GM12873 (cell line): ENCODE measurements at regions not wholly inside any gene's neighbourhood (a gene's known extent, or its start where the extent isn't known, plus 50 kb on each side); places are given as distances from the start of the nearest gene placed in this dataset.

Experiments
- CTCF ChIP-seq: IDR thresholded peaks from 2 replicates; pipeline ENCODE4 v1.5.1; 2012; ENCODE audit warnings: low read depth, mild to moderate bottlenecking, moderate library complexity, low read length, control low read depth; ENCODE audit not compliant: insufficient read depth; ENCODE audit errors: missing control alignments

GRCh38 chr7:119959811-119960210 is 313.2 kb upstream of the KCND2 start:
- no peak for TF ChIP-seq CTCF

GRCh38 chr7:119963654-119964053 is 309.3 kb upstream of the KCND2 start:
- TF ChIP-seq CTCF, result no peak

GRCh38 chr7:119964065-119964464 is 308.9 kb upstream of the KCND2 start:
- no peak for TF ChIP-seq CTCF

- no peak for TF ChIP-seq CTCF
These were observed 308.0 kb upstream of the KCND2 start for GRCh38 chr7:119964788-119965542.

- no peak for TF ChIP-seq CTCF
These were observed 305.8 kb upstream of the KCND2 start for GRCh38 chr7:119967221-119967620.

- TF ChIP-seq CTCF, result no peak
These were observed 303.9 kb upstream of the KCND2 start for GRCh38 chr7:119969054-119969453.

GRCh38 chr7:119969763-119970162 is 303.2 kb upstream of the KCND2 start:
- TF ChIP-seq CTCF, result no peak
